ENCODE measurements at regions not wholly inside any gene's neighbourhood (a gene's known extent, or its start where the extent isn't known, plus 50 kb on each side); places are given as distances from the start of the nearest gene placed in this dataset.
"Not testable (repeated sequence)": the region's sequence is repeated elsewhere in the genome, so short reads cannot be mapped to it uniquely, and the experiment has no call there.

GRCh38 chr4:38387819-38388218 is 276.2 kb upstream of the KLF3 start:
- WGBS, 2 donors (ENCODE audit: low coverage in 1 of 2), result 78 to 84% methylated on average over 5 of the region's 5 CpGs
- in situ Hi-C loops (cut with MboI; ENCODE audit: low pct_ligation_motif_present in 1 of 4, low pct_unique_long_range_greater_than_20kb in 1 of 4, low sequenced_read_pairs in 3 of 4) (no loop called here), intact Hi-C loops (cut with DNase I; ENCODE audit: low total_unique reads) (no loop called here)
- H3K27me3 ChIP-seq, result no peaks in the 10 kb centered on the region
- H3K4me3 ChIP-seq, result no peak overlapping the region
- TF ChIP-seq, protein P1, sequence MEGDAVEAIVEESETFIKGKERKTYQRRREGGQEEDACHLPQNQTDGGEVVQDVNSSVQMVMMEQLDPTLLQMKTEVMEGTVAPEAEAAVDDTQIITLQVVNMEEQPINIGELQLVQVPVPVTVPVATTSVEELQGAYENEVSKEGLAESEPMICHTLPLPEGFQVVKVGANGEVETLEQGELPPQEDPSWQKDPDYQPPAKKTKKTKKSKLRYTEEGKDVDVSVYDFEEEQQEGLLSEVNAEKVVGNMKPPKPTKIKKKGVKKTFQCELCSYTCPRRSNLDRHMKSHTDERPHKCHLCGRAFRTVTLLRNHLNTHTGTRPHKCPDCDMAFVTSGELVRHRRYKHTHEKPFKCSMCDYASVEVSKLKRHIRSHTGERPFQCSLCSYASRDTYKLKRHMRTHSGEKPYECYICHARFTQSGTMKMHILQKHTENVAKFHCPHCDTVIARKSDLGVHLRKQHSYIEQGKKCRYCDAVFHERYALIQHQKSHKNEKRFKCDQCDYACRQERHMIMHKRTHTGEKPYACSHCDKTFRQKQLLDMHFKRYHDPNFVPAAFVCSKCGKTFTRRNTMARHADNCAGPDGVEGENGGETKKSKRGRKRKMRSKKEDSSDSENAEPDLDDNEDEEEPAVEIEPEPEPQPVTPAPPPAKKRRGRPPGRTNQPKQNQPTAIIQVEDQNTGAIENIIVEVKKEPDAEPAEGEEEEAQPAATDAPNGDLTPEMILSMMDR (IDR thresholded peaks at IDR 0.05), result no peak
- TF ChIP-seq POLR2AphosphoS5 (IDR thresholded peaks at IDR 0.05), result no peak
- TF ChIP-seq EP300 (IDR thresholded peaks at IDR 0.05; ENCODE audit: low read depth), result no peak
- TF ChIP-seq POLR2A (IDR thresholded peaks at IDR 0.05), result no peak
- H3K9me3 ChIP-seq, result peaks cover 0 to 7% of the 10 kb centered on the region in 2 donors
- no peak for DNase-seq
- H3K36me3 ChIP-seq, result no peaks in the 10 kb centered on the region
- H3K27ac ChIP-seq, result peak overlapping the region in 1 of 4 donors; percentile 74
- H3K4me1 ChIP-seq, result peaks cover 0 to 47% (median 18%) of the 10 kb centered on the region in 4 donors

GRCh38 chr4:38388907-38389306 is 275.1 kb upstream of the KLF3 start:
- H3K27ac ChIP-seq; H3K9me3 ChIP-seq; in situ Hi-C loops (cut with MboI; ENCODE audit: low pct_ligation_motif_present in 1 of 4, low pct_unique_long_range_greater_than_20kb in 1 of 4, low sequenced_read_pairs in 3 of 4); H3K4me3 ChIP-seq; H3K27me3 ChIP-seq; intact Hi-C loops (cut with DNase I; ENCODE audit: low total_unique reads); H3K36me3 ChIP-seq; DNase-seq: not testable (repeated sequence)
- H3K4me1 ChIP-seq, result peaks cover 0 to 40% (median 17%) of the 10 kb centered on the region in 4 donors
- 38 to 41% methylated on average over 1 of the region's 1 CpG for WGBS, 2 donors (ENCODE audit: low coverage in 1 of 2)

DNA sequence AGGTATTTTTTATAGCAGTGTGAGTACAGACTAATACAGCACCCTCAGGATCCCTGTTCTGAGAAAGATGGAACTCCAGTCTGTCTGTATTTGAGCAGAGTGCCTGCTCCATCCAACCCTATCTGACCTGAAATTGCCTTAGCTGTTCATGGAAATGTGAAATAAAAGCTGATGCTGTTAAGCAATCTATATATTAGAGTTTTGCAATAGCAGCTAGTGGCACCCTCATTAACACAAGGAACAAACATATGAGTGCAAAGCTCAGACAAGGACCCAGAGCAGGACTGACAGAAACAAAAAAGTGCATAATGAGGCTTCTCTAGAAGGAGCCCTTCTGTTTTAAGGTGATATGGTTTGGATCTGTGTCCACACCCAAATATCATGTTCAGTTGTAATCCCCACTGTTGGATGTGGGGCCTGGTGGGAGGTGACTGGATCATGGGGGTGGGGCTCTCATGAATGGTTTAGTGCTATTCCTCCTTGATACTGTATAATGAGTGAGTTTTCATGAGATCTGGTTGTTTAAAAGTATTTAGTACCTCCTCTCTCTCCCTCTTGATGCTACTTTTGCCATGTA is 272.9 kb upstream of the KLF3 start:
- no peaks in the 10 kb centered on the region for H3K27me3 ChIP-seq
- TF ChIP-seq, protein P1 (IDR thresholded peaks at IDR 0.05), result no peak
- TF ChIP-seq POLR2AphosphoS5 (IDR thresholded peaks at IDR 0.05), result no peak
- DNase-seq, result no peak
- H3K4me1 ChIP-seq, result peaks cover 0 to 19% (median 3%) of the 10 kb centered on the region in 4 donors
- no peaks in the 10 kb centered on the region for H3K36me3 ChIP-seq
- intact Hi-C loops (cut with DNase I; ENCODE audit: low total_unique reads), result no loop called here
- H3K4me3 ChIP-seq, result no peak overlapping the region
- H3K27ac ChIP-seq, result no peak overlapping the region
- in situ Hi-C loops (cut with MboI; ENCODE audit: low pct_ligation_motif_present in 1 of 4, low pct_unique_long_range_greater_than_20kb in 1 of 4, low sequenced_read_pairs in 3 of 4), result no loop called here
- peaks cover 0 to 7% of the 10 kb centered on the region in 2 donors for H3K9me3 ChIP-seq

GRCh38 chr4:38392223-38392855 is 271.7 kb upstream of the KLF3 start:
- H3K4me3 ChIP-seq, result no peak overlapping the region
- WGBS, 2 donors (ENCODE audit: low coverage in 1 of 2), result 88 to 91% methylated on average over 1 of the region's 1 CpG
- intact Hi-C loops (cut with DNase I; ENCODE audit: low total_unique reads), result no loop called here
- no peaks in the 10 kb centered on the region for H3K36me3 ChIP-seq
- in situ Hi-C loops (cut with MboI; ENCODE audit: low pct_ligation_motif_present in 1 of 4, low pct_unique_long_range_greater_than_20kb in 1 of 4, low sequenced_read_pairs in 3 of 4), result no loop called here
- TF ChIP-seq EP300 (IDR thresholded peaks at IDR 0.05; ENCODE audit: low read depth), result no peak
- no peak for TF ChIP-seq POLR2A (IDR thresholded peaks at IDR 0.05)
- no peak for TF ChIP-seq POLR2AphosphoS5 (IDR thresholded peaks at IDR 0.05)
- TF ChIP-seq, protein P1 (IDR thresholded peaks at IDR 0.05), result no peak
- H3K9me3 ChIP-seq, result peaks cover 0 to 7% of the 10 kb centered on the region in 2 donors
- H3K27ac ChIP-seq, result no peak overlapping the region
- peaks cover 0 to 6% (median 0%) of the 10 kb centered on the region in 4 donors for H3K4me1 ChIP-seq
- H3K27me3 ChIP-seq, result no peaks in the 10 kb centered on the region
- no peak for DNase-seq

DNA sequence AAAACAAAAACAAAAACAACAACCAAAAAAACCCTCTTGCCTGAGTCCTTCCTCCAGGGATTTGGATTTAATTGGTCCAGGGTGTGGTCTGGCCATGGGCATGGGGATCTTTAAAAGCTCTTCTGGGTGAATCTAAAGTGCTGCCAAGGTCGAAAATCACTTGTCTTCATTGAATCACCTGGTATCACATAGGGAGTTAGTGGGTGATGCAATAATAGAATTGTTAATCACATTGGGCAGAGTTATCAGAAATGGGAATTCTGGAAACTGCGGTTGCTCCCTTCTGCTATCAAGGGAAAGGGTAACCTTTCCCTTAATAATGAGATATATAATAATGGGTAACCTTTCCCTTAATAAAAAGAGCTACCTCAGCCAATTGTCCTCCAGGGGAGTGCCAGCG is 267.9 kb upstream of the KLF3 start:
- TF ChIP-seq, protein P1 (IDR thresholded peaks at IDR 0.05), result no peak
- no peak for TF ChIP-seq EP300 (IDR thresholded peaks at IDR 0.05; ENCODE audit: low read depth)
- TF ChIP-seq POLR2A (IDR thresholded peaks at IDR 0.05), result no peak
- TF ChIP-seq POLR2AphosphoS5 (IDR thresholded peaks at IDR 0.05), result no peak
- Histone ChIP-seq H3K4me1 (no peaks in the 10 kb centered on the region), H3K9me3 (peaks cover 0 to 7% of the 10 kb centered on the region in 2 donors), H3K27ac (no peak overlapping the region), H3K4me3 (no peak overlapping the region), H3K36me3 (no peaks in the 10 kb centered on the region), H3K27me3 (no peaks in the 10 kb centered on the region)
- intact Hi-C loops (cut with DNase I; ENCODE audit: low total_unique reads) (no loop called here), in situ Hi-C loops (cut with MboI; ENCODE audit: low pct_ligation_motif_present in 1 of 4, low pct_unique_long_range_greater_than_20kb in 1 of 4, low sequenced_read_pairs in 3 of 4) (no loop called here)
- no peak for DNase-seq
- WGBS, 2 donors (ENCODE audit: low coverage in 1 of 2), result 84 to 100% methylated on average over 1 to 3 of the region's 3 CpGs
